Natural killer cell (primary cell): ENCODE measurements at regions not wholly inside any gene's neighbourhood (a gene's known extent, or its start where the extent isn't known, plus 50 kb on each side); places are given as distances from the start of the nearest gene placed in this dataset.

Source experiments
- ATAC-seq, 3 donors: fragments of 150-1000 bp in 2 of 3; fragments of 200-7000 bp in 1 of 3; cut with Tn5 transposase; 1 replicate in 1 of 3; 2 replicates in 2 of 3; pipeline ENCODE4 v1.10.0; 2021; ENCODE audit warnings: mild to moderate bottlenecking in 2 of 3, moderate library complexity in 2 of 3
- DNase-seq, 2 donors: peaks; one replicate each; pipeline versions ENCODE4 v3.0.0 to v3.0.0-alpha.2; 2013 to 2021; ENCODE audit warnings: mixed read lengths in 1 of 2
- H3K27ac ChIP-seq: one replicate; pipeline ENCODE4 v1.5.1; 2013; ENCODE audit warnings: mild to moderate bottlenecking, low read length
- H3K27me3 ChIP-seq: one replicate; pipeline ENCODE4 v1.6.1; 2013; ENCODE audit warnings: low read length; ENCODE audit not compliant: control insufficient read depth, insufficient read depth
- H3K36me3 ChIP-seq: one replicate; pipeline ENCODE4 v1.6.1; 2013; ENCODE audit warnings: low read length; ENCODE audit not compliant: control insufficient read depth, insufficient read depth
- H3K4me1 ChIP-seq: one replicate; pipeline ENCODE4 v1.6.1; 2013; ENCODE audit warnings: low read length; ENCODE audit not compliant: control insufficient read depth, insufficient read depth
- H3K4me3 ChIP-seq: one replicate; pipeline ENCODE4 v1.5.1; 2013; ENCODE audit warnings: low read length
- H3K9me3 ChIP-seq: one replicate; pipeline ENCODE4 v1.6.1; 2013; ENCODE audit warnings: low read length; ENCODE audit not compliant: control insufficient read depth, insufficient read depth
- H3K27ac Mint-ChIP-seq, 2 donors: one replicate each; pipeline ENCODE4 v1.8.0; 2022; ENCODE audit warnings: mild to moderate bottlenecking in 2 of 2, mixed read lengths in 2 of 2, moderate library complexity in 1 of 2
- H3K27me3 Mint-ChIP-seq, 2 donors: one replicate each; pipeline ENCODE4 v1.8.0; 2022; ENCODE audit warnings: low read depth in 2 of 2, mixed read lengths in 2 of 2
- H3K36me3 Mint-ChIP-seq: one replicate; pipeline ENCODE4 v1.8.0; 2022; ENCODE audit warnings: mixed read lengths
- H3K4me1 Mint-ChIP-seq, 2 donors: one replicate each; pipeline ENCODE4 v1.8.0; 2022; ENCODE audit warnings: mixed read lengths in 2 of 2
- H3K4me3 Mint-ChIP-seq: one replicate; pipeline ENCODE4 v1.8.0; 2022; ENCODE audit warnings: mild to moderate bottlenecking, moderate library complexity, mixed read lengths
- H3K9me3 Mint-ChIP-seq, 2 donors: one replicate each; pipeline ENCODE4 v1.8.0; 2022; ENCODE audit warnings: mixed read lengths in 2 of 2
- WGBS: methylation state at CpG from one replicate; pipeline ENCODE4 v1.1.7; 2013; ENCODE audit warnings: missing lambda C conversion rate; ENCODE audit not compliant: insufficient coverage; 5-methylcytosine and 5-hydroxymethylcytosine counted together
- intact Hi-C: fragments of 100-400 bp; cut with micrococcal nuclease; formaldehyde crosslinking; loops from one replicate; pipeline ENCODE4 v1.14.2; 2022
- TF ChIP-seq, protein P1 (sequence below): fragments of 200-600 bp; IDR thresholded peaks from one replicate; pipeline ENCODE4 v1.8.0; 2022; ENCODE audit warnings: antibody characterized with exemption

DNA sequence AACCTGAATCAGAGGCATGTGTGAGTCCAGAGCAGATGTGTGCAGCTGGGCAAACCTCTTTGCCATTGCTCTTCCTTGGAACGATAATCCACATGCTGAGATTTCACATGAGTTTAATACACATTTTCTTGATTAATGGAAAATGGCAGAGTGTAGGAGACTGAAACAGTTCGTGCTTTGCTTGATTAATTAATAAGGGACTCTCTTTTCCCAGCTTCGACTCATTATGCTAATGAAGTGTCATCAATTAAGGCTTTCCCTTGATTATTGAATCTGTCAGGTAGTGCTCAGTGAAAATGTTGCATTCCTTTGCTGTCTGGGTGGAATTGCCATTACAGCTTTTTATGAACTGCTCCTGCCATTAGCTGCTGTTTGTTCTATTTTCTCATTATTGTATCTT lies 487.7 kb upstream of the NOVA1 start:
- no peaks in the 10 kb centered on the region for H3K4me1 ChIP-seq
- H3K9me3 Mint-ChIP-seq = peaks cover 9 to 10% of the 10 kb centered on the region in 2 donors
- intact Hi-C loops = no loop called here
- no peaks in the 10 kb centered on the region for H3K27me3 Mint-ChIP-seq
- no peaks in the 10 kb centered on the region for H3K4me1 Mint-ChIP-seq
- no peaks in the 10 kb centered on the region for H3K36me3 Mint-ChIP-seq
- no peak overlapping the region for H3K27ac Mint-ChIP-seq
- TF ChIP-seq, protein P1, sequence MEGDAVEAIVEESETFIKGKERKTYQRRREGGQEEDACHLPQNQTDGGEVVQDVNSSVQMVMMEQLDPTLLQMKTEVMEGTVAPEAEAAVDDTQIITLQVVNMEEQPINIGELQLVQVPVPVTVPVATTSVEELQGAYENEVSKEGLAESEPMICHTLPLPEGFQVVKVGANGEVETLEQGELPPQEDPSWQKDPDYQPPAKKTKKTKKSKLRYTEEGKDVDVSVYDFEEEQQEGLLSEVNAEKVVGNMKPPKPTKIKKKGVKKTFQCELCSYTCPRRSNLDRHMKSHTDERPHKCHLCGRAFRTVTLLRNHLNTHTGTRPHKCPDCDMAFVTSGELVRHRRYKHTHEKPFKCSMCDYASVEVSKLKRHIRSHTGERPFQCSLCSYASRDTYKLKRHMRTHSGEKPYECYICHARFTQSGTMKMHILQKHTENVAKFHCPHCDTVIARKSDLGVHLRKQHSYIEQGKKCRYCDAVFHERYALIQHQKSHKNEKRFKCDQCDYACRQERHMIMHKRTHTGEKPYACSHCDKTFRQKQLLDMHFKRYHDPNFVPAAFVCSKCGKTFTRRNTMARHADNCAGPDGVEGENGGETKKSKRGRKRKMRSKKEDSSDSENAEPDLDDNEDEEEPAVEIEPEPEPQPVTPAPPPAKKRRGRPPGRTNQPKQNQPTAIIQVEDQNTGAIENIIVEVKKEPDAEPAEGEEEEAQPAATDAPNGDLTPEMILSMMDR = no peak
- no peak overlapping the region for H3K27ac ChIP-seq
- no peaks in the 10 kb centered on the region for H3K27me3 ChIP-seq
- peaks cover 5% of the 10 kb centered on the region for H3K9me3 ChIP-seq
- no peak overlapping the region for H3K4me3 Mint-ChIP-seq
- 76% methylated on average over 3 of the region's 3 CpGs for WGBS
- DNase-seq = no peak
- no peak for ATAC-seq
- no peak overlapping the region for H3K4me3 ChIP-seq
- no peaks in the 10 kb centered on the region for H3K36me3 ChIP-seq

DNA sequence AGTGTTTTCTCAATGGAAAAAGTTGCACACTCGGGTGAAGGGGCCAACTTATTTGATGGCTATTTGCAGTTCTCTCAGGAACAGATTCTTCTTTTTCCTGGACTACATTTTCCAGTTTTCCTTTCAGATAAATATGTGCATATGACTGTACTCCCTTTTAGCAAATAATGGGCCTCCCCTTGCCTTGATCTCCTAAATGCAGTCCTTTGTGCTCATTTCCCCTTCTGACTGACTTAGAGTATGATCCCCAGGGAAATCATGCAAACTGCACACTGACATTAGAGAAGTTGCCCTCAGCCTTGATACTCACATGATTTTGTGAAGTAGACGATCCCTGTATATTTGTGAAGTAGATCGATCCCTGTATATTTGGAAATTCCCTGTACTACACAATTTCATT lies 492.9 kb upstream of the NOVA1 start:
- WGBS = 82% methylated on average over 1 of the region's 3 CpGs
- no peaks in the 10 kb centered on the region for H3K36me3 ChIP-seq
- intact Hi-C loops = no loop called here
- H3K4me1 ChIP-seq = no peaks in the 10 kb centered on the region
- TF ChIP-seq, protein P1 = no peak
- H3K9me3 ChIP-seq = peaks cover 3% of the 10 kb centered on the region
- no peak overlapping the region for H3K27ac ChIP-seq
- no peak overlapping the region for H3K27ac Mint-ChIP-seq
- no peak overlapping the region for H3K4me3 Mint-ChIP-seq
- no peaks in the 10 kb centered on the region for H3K27me3 ChIP-seq
- no peak for DNase-seq
- H3K36me3 Mint-ChIP-seq = peaks cover 7% of the 10 kb centered on the region
- H3K27me3 Mint-ChIP-seq = no peaks in the 10 kb centered on the region
- H3K9me3 Mint-ChIP-seq = peaks cover 13 to 14% of the 10 kb centered on the region in 2 donors
- ATAC-seq = no peak
- no peaks in the 10 kb centered on the region for H3K4me1 Mint-ChIP-seq
- no peak overlapping the region for H3K4me3 ChIP-seq

DNA sequence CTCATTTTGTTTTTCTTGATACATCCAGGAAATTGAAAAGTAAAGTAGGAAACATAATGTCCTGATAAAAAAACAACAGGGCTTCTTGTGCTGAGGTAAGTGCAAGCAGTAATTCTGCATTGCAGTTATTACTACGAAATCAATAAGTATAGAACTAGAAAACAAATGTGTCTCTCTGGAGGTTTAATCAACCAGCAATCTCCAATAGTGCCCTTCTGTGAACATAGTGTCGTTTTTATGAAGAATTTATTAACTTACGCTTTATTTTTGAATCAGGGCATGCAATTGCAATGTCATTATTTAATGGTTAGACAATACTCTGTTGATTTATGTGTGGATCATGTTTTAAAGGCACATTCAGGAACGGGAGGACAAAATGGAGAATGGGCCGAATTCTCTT lies 494.1 kb upstream of the NOVA1 start:
- peaks cover 14 to 16% of the 10 kb centered on the region in 2 donors for H3K9me3 Mint-ChIP-seq
- WGBS = 67% methylated on average over 5 of the region's 5 CpGs

DNA sequence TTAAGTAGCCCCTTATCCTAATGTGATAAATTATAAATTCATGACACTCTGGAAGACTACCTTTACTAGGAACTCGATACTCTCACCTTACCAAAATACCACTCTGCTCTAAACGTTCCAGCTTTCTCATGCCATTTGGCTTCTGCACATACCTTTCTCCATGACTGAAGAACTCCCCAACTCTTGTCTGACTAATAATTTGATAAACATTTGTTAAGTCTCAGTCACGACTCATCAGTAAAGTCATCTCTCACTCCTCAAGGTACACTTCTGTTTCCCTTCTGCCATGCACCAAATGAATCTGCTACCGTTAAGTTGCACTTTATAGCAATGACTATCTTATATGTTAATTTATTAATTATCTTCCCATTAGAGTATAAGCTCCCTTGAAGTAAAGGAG lies 498.3 kb upstream of the NOVA1 start:
- H3K9me3 ChIP-seq = peaks cover 6% of the 10 kb centered on the region
- Mint-ChIP-seq H3K36me3 (peaks cover 7% of the 10 kb centered on the region), H3K27me3 (no peaks in the 10 kb centered on the region), H3K9me3 (peaks cover 14 to 15% of the 10 kb centered on the region in 2 donors), H3K4me3 (no peak overlapping the region), H3K4me1 (no peaks in the 10 kb centered on the region), H3K27ac (no peak overlapping the region)
- no peaks in the 10 kb centered on the region for H3K27me3 ChIP-seq
- no peaks in the 10 kb centered on the region for H3K4me1 ChIP-seq
- intact Hi-C loops = no loop called here
- no peak overlapping the region for H3K27ac ChIP-seq
- TF ChIP-seq, protein P1 = no peak
- no peak overlapping the region for H3K4me3 ChIP-seq
- no peaks in the 10 kb centered on the region for H3K36me3 ChIP-seq
- DNase-seq = no peak
- 83% methylated on average over 3 of the region's 4 CpGs for WGBS
- no peak for ATAC-seq

More for the DNA sequence above, 494.1 kb upstream of the NOVA1 start:
- intact Hi-C loops = no loop called here
- Mint-ChIP-seq H3K27ac (no peak overlapping the region), H3K27me3 (no peaks in the 10 kb centered on the region), H3K4me1 (no peaks in the 10 kb centered on the region), H3K36me3 (peaks cover 7% of the 10 kb centered on the region), H3K4me3 (no peak overlapping the region)
- H3K4me1 ChIP-seq = no peaks in the 10 kb centered on the region
- DNase-seq = no peak
- no peak overlapping the region for H3K4me3 ChIP-seq
- H3K36me3 ChIP-seq = no peaks in the 10 kb centered on the region
- H3K27ac ChIP-seq = no peak overlapping the region
- no peak for ATAC-seq
- H3K9me3 ChIP-seq = peaks cover 3% of the 10 kb centered on the region
- TF ChIP-seq, protein P1 = no peak
- no peaks in the 10 kb centered on the region for H3K27me3 ChIP-seq
